Thyroid gland (tissue), 4 donors: ENCODE measurements at regions not wholly inside any gene's neighbourhood (a gene's known extent, or its start where the extent isn't known, plus 50 kb on each side); places are given as distances from the start of the nearest gene placed in this dataset.

Experiments
- POLR2A ChIP-seq, 2 donors: fragments of 450-650 bp; IDR thresholded peaks; one replicate each; pipeline ENCODE4 v1.6.1; 2017; ENCODE audit warnings: antibody characterized with exemption in 2 of 2, mild to moderate bottlenecking in 2 of 2, moderate library complexity in 1 of 2
- TF ChIP-seq, protein P1 (sequence below), 6 experiments: fragments of 200-600 bp in 3 of 6; fragments of 450-650 bp in 3 of 6; sonication (generic) in 3 of 6; IDR thresholded peaks; one replicate each; pipeline ENCODE4 v1.5.1; 2016 to 2019; ENCODE audit warnings: antibody characterized with exemption in 6 of 6, mild to moderate bottlenecking in 2 of 6, inconsistent platforms in 1 of 6, moderate library complexity in 1 of 6

DNA sequence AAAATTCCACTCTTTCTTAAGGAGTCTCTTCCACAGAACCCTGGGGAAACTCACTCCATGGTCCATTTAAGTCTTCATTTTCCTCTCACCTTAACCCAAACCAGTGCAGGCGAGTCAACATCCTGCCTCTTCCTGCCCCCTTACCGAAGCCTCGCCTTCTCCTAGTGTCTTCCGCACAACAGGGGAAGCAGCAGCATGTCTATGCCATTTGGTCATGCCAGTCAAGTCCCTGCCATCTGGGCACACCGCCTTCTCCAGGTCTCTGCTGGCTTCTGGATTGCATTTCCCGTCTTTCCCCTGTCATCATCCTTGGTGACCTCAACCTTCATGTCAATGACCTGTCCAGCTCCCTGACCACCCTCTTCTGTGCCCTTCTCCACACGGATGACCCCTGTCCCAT is 77.3 kb upstream of the FZD7 start:
- TF ChIP-seq, protein P1, sequence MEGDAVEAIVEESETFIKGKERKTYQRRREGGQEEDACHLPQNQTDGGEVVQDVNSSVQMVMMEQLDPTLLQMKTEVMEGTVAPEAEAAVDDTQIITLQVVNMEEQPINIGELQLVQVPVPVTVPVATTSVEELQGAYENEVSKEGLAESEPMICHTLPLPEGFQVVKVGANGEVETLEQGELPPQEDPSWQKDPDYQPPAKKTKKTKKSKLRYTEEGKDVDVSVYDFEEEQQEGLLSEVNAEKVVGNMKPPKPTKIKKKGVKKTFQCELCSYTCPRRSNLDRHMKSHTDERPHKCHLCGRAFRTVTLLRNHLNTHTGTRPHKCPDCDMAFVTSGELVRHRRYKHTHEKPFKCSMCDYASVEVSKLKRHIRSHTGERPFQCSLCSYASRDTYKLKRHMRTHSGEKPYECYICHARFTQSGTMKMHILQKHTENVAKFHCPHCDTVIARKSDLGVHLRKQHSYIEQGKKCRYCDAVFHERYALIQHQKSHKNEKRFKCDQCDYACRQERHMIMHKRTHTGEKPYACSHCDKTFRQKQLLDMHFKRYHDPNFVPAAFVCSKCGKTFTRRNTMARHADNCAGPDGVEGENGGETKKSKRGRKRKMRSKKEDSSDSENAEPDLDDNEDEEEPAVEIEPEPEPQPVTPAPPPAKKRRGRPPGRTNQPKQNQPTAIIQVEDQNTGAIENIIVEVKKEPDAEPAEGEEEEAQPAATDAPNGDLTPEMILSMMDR (IDR thresholded peaks at IDR 0.05), result no peak
- no peak for TF ChIP-seq POLR2A (IDR thresholded peaks at IDR 0.05)
